Nucleus accumbens (tissue), 56 donors: ENCODE measurements at regions not wholly inside any gene's neighbourhood (a gene's known extent, or its start where the extent isn't known, plus 50 kb on each side); places are given as distances from the start of the nearest gene placed in this dataset.

ENCODE experiments used
- DNase-seq, 56 donors: peaks; one replicate each; lab custom pipeline; 2025; lab: John Stamatoyannopoulos, UW

DNA sequence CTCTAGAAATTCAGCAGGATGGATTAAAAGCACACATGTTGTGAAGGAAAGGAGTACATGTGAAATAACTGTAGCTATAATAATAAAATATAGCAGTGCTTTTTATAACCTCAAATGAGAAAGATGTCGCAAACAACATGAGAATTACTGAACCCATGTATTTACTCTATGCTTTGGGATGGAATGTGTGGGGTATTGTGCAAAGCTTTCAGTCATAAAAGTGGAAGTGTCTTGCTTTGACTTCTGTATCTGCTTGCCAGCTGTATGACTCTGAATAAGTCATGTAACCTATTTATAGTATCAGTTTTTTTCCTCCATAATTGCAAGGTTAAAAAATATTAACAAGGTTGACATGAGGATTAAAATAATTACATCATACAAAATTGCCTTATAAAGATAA, 519.3 kb upstream of the CADM2 start:
- no peak for DNase-seq

DNA sequence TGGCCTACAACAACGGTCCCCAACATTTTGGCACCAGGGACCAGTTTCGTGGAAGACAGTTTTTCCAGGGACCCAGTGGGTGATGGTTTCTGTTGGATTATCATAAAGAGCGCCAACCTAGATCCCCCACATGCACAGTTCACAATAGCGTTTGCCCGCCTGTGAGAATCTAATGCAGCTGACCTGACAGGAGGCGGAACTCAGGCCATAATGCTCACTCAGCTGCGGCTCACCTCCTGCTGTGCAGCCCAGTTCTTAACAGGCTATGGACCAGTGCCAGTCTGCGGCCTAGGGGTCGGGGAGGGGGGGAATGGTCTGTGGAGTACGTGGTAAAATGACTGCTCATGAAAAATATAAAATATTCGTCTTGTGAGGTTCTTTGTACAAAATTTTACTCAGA, 518.5 kb upstream of the CADM2 start:
- no peak for DNase-seq

DNA sequence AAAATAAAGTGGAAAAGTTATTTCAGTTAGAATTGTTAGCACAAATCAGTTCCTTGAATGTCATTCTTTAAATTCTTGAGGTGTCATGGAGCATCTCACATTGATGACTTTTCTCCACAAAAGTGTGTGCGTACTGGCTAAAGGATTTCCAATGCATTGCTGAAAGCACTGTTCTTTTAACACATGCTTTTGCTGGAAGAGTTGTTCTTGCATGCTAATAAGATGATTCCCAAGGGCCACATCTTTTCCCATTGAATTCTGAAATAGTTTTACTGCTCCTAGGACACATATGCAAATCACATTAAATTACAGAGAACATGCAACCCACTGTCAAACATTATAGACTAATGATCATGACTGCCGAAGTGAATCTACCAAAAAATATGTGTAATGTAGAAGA, 516.3 kb upstream of the CADM2 start:
- no peak for DNase-seq

DNA sequence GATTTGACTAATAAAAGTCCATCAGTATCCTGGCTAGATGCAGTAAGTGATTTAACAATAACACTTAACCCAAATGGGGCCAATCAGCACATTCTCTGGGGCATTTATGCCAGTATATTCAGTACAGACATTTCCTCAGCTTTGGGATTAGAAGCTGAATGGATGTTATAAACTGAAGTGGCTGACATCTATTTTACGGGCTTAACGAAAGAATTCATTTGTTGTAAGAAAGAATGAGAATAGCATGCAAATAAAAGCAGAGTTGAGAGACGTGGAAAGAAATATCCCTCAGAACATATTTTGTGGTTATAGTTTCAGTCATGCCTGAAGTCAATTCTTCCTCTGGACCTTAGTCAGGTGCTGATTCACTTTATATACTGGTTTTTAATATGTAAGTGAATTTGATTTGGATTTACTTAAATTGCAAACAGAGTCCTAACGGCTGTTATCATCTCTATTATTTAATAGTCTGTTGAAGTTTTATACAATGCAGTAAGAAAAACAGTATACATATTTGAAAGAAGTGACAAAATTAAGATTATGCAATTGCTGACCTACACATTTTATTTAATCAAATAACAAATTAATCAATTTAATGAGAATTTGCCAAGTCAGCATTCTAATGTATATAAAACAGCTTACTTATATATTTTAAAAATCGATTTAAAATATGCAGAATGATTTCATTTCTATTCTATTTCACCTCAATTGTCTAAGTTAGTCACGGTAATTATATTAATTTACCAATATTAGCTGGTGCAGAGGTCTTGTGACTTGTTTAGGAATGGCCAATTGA, 513.9 kb upstream of the CADM2 start:
- DNase-seq = no peak

DNA sequence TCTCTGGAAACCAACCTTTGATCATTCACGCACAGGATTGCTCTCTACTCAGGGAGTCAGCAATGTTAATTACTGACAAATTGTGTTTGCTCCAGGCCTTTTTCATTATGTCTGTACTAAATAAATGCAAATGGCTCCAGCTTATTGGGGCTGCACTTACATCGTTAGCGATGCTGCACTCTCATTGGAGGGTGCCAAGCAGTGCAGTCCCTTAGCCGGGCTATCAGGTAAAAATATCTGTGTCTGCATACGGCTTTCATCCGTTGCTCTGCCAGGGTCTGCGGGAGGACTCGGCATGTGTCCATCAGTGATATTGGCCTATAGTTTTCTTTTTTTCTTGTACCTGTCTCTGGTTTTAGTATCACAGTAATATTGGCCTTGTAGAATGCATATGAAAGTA, 471.5 kb upstream of the CADM2 start:
- no peak for DNase-seq

DNA sequence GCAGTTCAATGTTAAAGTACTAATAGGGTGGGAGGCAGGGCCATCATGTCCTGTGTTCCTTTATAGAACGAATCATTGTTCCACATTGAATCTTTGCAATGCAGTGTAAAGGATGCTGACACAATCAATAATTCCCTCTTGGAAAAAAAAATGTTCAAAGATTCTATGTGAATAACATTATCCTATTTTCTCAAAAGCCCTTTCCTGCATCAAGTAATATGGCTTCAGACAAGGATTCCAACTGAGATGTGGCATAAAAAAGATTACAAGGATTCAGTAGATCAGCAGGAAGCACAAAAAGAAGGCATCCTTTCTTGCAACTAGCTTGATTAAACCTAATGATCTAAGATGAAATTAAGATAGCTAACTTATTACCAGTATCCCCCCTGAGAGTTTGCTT, 454.0 kb upstream of the CADM2 start:
- DNase-seq = no peak

DNA sequence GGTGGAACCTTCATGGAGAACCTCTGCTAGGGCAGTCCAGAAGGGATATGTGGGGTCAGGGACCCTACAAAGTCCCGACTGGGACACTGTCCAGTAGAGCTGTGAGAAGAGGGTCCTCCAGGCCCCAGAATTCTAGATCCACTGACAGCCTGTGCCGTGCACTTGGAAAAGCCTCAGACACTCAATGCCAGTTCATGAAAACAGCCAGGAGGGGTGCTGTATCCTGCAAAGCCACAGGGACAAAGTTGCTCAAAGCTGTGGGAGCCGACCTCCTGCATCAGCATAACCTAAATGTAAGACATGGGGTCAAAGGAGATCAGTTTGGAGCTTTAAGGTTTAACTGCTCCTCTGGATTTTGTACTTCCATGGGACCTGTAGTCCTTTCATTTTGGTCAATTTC, 448.8 kb upstream of the CADM2 start:
- DNase-seq = no peak

DNA sequence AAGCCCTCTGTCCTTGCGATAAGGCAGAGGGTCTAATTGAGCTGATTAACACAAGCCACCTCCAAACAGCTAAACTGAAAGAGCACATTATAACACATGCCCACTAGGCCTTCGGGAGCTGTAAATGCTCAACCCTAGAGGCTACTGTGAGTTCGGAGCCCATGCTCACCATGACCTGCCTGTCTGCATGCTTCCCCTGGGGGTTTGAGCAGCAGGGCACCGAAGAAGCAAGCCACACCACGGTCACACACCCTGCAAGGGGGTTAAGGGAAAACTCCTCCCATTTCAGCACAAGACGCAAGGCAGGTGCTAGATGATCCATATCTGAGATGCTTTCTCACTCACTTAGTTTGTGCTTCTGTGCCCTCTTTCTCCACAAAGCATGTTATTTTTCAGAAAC, 435.9 kb upstream of the CADM2 start:
- no peak for DNase-seq

DNA sequence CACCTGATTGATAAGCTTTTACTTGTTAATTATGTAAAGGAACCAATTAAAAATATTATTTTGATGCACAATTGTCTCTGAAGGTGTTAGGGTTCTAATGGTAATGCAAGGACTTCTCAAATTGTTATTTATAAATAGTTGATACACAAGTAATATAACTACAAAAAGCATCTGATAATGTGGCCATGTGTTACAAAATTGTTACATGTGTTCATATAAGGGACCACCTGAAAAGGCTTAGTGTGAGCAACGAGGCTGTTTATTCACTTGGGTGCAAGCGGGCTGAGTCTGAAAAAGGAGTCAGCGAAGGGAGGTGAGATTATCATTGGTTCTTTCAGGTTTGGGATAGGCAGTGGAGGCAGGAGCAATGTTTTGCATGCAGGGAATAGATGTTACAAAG, 421.9 kb upstream of the CADM2 start:
- no peak for DNase-seq

DNA sequence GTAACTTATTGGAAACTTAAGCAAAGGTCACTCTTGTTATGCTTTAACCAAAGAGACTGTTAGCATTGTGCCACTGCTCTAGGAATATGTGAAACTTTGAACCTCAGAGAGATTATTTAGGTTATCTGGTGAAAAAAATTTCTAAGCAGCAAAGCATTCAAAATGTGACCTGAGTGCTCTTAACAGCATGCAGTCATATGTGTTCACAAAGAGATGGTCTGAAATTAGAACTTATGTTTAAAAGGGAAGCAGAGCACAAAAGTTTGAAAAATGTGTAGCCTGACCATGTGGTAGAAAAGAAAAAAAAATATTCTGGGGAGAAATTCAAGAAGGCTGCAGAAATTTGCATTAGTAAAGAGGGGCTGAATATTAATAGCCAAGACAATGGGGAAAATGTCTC, 420.2 kb upstream of the CADM2 start:
- DNase-seq = no peak

DNA sequence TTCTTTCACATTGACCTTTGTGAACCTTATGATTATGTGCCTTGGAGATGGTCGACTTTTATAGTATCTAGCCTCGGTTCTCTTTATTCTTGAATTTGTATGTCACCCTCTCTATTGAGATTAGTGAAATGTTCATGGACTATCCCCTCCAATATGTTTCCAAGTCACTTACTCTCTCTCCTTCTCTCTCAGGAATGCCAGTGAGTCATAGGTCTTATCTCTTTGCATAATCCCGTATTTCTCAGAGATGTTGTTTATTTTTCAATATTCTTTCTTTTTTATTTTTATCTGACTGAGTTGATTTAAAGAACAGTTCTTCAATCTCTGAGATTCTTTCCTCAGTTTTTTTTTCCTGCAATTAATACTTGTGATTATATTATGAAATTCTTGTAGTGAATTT, 411.6 kb upstream of the CADM2 start:
- DNase-seq = no peak

DNA sequence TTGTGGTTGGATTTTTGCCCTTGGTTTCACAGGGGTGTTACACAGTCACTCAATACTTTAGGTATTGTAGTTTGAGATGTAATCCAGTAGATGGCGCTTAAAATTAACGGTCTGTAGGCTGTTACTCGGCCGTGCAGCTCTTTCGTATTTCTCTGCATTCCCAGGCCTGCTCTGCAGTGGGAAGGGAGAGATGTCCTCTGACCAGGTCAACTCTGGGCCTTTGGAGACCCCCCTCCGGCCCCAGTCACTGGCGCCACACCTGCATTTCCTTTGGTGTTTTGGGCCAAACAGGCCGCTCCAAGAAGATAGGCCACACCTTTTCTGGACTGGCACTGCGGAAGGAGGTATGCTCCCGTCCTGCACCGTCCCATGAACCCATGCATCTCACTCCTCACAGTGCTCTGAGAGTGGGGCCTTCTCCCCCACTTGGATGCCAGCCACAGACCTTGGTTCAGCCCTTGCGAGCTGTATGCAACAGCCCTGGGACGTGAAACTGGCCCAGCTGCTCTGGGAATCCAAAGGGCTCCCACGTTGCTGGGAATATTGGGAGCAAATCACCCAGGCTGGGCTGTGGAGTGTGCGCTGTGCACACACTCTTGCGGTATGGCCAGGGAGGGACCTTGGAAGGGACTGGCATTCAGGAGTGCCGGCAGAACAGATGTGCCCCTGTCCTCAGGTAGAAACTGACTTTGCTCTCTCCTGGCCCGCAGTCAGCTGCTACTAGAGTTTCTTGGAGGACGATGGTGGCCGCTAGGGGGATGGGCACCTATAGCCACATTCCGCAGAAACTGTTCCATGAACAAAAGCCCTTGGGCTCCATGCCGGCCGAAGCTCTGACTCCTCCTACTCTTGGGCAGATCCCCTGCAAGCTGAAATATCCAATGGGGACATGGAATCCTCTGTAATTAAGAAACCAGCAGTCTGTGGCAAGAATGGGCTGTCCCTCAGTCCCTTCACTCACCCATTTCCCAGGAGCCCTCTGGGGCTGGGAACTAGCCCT, 410.5 kb upstream of the CADM2 start:
- DNase-seq = peak in 22 of 56 donors; percentile 1 to 20 (median 6)

DNA sequence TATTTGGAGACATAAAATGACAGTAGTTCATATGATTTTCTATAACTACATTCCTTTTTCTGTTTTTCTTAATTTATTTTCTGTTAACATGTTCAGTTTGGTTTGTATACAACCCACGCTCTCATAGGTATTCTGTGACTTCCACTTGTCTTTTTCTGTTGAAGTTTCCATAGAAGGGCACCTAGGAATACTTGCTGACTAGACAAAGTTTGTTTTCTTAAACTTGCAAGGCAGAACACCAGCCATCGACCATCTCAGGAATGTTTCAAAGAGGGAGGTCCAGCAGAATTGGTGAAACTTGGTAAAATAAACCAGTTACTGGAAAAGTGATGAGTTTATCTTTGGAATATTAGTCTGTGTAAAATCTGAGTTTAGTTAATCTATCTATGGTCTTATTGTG, 403.2 kb upstream of the CADM2 start:
- DNase-seq = no peak

DNA sequence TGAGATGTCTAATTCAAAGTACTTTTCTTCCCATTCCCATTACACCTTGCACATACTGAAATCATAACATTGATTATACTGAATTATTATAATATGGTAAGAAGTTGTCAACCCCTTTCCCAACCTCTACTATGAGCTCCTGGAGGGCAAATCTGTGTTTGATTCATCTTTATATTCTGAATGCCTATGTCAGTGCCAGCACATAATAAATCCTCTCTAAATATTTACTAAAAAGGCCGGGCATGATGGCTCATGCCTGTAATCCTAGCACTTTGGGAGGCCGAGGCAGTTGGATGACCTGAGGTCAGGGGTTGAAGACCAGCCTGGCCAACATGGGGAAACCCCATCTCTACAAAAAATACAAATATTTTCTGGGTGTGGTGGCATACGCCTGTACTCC, 392.5 kb upstream of the CADM2 start:
- no peak for DNase-seq

DNA sequence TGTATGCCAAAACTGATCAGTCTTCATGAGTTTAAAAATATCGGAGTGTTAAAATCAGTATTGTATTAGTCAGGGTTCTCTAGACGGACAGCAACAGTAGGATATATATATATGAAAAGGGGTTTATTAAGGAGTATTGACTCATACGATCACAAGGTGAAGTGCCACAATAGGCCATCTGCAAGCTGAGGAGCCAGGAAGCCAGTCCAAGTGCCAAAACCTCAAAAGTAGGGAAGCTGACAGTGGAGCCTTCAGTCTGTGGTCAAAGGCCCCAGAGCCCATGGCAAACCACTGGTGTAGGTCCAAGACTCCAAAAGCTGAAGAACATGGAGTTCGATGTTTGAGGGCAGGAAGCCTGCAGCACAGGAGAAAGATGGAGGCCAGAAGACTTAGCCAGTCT, 391.0 kb upstream of the CADM2 start:
- DNase-seq = no peak

DNA sequence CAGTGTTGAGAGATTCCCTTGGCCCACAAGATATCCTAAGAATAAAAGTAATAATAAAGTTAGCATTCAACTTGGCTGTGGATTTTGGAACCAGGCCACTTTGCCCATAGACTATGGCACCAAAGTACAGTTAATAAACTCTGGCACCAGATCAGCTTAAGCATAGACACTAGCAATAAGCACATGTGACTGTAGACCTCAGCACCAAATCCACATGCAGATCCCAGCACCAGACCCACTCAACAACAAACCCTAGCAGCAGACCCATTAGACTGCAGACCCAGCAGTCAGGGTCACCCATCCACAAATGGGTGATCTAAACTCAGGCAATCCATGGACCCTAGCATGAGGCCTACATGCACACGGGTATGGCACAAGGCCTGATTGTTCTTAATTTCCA, 384.8 kb upstream of the CADM2 start:
- DNase-seq = no peak

DNA sequence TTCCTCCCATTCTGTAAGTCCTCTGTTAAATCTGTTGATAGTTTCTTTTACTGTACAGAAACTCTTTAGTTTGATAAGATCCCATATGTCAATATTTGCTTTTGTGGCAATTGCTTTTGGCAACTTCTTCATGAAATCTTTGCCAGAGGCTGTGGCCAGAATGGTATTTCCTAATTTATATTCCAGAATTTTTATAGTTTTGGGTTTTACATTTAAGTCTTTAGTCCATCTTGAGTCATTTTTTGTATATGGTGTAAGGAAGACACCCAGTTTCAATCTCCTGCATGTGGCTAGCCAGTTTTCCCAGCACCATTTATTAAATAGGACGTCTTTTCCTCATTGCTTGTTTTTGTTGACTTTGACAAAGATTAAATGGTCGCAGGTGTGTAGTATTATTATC, 372.4 kb upstream of the CADM2 start:
- DNase-seq = no peak

DNA sequence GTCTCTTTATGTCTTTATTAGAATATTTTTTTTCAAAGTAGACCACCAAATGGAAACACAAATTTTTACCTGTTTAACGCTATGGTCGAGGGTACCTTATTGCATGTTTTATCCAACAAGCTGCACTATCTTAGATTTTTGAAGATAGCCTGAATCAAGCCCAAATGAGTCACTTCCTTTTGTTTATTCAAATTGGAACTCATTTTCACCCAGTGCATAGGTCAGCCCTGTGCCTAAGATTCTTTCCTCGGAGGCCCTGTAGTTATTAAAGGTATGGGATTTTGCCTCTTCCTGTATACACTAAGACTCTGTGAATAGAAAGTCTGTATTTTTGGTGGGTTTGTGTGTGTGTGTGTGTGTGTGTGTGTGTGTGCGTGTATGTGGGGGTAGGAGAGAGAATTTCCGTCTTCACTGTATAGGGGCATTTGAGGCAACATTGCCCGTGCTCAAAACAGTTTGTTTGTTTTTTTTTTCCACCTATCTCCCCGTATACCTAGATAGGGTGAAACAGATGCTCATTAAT, 358.0 kb upstream of the CADM2 start:
- no peak for DNase-seq

DNA sequence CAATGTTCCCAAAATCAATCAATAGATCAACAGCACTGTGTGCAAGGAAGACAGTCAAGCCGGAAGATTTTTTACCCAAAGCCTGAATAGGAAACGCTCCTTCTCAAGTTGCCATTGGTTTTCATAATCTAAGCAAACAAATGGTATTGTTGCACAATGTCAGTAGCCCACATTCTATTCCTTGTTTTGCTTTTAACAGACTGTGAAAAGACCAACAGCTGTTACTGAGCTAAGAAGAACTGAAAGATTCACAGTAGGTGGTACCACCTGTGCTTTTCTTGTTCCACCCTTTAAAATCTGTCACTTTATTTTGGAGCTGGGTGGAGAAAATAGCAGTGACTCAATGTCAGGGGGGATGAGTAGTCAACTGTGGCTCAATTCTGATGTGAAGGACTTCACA, 357.5 kb upstream of the CADM2 start:
- no peak for DNase-seq

DNA sequence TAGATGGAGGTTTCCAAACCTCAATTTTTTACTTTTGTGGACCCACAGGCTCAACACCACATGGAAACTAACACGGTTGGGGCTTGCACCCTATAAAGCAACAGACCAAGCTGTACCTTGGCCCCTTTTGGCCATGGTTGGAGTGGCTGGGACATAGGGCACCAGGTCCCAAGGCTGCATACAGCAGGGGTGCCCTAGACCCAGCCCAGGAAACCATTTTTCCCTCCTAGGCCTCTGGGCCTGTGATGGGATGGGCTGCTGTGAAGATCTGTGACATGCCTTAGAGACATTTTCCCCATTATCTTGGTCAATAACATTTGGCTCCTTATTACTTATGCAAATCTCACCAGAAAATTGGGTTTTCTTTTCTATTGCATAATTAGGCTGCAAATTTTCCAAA, 337.0 kb upstream of the CADM2 start:
- no peak for DNase-seq

DNA sequence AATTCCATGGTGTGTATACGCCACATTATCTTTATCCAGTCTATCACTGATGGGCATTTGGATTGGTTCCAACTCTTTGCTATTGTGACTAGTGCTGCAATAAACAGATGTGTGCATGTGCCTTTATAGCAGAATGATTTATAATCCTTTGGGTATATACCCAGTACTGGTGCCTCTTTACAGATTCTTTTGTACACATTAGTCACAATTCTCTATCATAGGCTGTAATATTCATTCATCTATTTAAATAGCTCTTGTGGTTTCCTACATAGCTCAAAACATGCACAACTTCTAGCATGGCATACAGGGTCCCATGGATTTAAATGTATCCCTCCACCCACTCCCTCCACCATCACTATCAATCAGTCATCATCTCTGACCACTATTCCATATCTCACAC, 324.1 kb upstream of the CADM2 start:
- no peak for DNase-seq

DNA sequence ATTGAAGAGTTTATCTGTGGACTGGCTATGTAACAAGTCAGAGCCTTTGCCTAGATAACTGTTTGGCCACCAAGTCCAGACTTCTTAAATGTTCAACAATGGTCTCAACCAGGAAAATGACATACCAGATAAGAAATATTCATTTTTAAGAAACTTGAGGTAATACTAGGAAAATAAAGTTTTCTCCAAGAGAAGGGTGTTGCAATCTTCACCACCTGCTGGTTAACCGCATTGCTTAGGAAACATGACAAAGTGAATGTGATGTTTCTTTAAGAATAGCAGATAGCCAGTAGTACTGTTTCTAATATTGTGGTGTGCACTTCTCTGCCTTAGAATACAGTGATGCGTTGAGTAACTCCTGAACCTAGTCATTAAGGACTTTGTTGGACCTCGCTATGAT, 321.5 kb upstream of the CADM2 start:
- no peak for DNase-seq
